Endothelial cell of umbilical vein (primary cell): ENCODE measurements at regions not wholly inside any gene's neighbourhood (a gene's known extent, or its start where the extent isn't known, plus 50 kb on each side); places are given as distances from the start of the nearest gene placed in this dataset.

Experiments
- CTCF ChIP-seq, 2 donors: IDR thresholded peaks; 1 replicate in 1 of 2; 2 replicates in 1 of 2; pipeline ENCODE4 v1.5.1; 2011; ENCODE audit warnings: low read length in 2 of 2, mild to moderate bottlenecking in 2 of 2, moderate library complexity in 2 of 2, control low read depth in 1 of 2, inconsistent platforms in 1 of 2, low read depth in 1 of 2; ENCODE audit not compliant: insufficient read depth in 1 of 2; ENCODE audit errors: extremely low read depth in 1 of 2
- EZH2 ChIP-seq: IDR thresholded peaks from 2 replicates; pipeline ENCODE4 v1.6.1; 2012; ENCODE audit warnings: borderline replicate concordance, low read depth, mild to moderate bottlenecking, moderate library complexity, low read length, inconsistent platforms; ENCODE audit not compliant: severe bottlenecking
- FOS ChIP-seq: IDR thresholded peaks from 2 replicates; pipeline ENCODE4 v1.6.1; 2011; ENCODE audit warnings: mild to moderate bottlenecking, low read length, moderate library complexity, borderline replicate concordance; ENCODE audit not compliant: insufficient read depth
- GATA2 ChIP-seq: IDR thresholded peaks from 2 replicates; pipeline ENCODE4 v1.7.0; 2011; ENCODE audit warnings: low read depth, mild to moderate bottlenecking, moderate library complexity, mixed read lengths, low read length; ENCODE audit not compliant: insufficient read length, insufficient read depth
- JUN ChIP-seq: IDR thresholded peaks from 2 replicates; pipeline ENCODE4 v1.6.1; 2011; ENCODE audit warnings: borderline replicate concordance, low read depth; ENCODE audit not compliant: insufficient read length, insufficient read depth
- MAX ChIP-seq: IDR thresholded peaks from 2 replicates; pipeline ENCODE4 v1.6.1; 2011; ENCODE audit not compliant: insufficient read depth, insufficient read length
- MYC ChIP-seq: IDR thresholded peaks from one replicate; pipeline ENCODE4 v1.6.1; 2011; ENCODE audit warnings: mild to moderate bottlenecking, low read depth, low read length
- POLR2A ChIP-seq: IDR thresholded peaks from 2 replicates; pipeline ENCODE4 v1.6.1; 2012; ENCODE audit warnings: low read depth, mild to moderate bottlenecking, control low read depth, low read length
- POLR2AphosphoS5 ChIP-seq: IDR thresholded peaks from 2 replicates; pipeline ENCODE4 v1.6.1; 2012; ENCODE audit warnings: low read depth, mild to moderate bottlenecking, control low read depth, low read length, moderate library complexity; ENCODE audit not compliant: insufficient read depth

- no peak for TF ChIP-seq CTCF (IDR thresholded peaks at IDR 0.05; ENCODE audit: extremely low read depth in 1 of 2, insufficient read depth in 1 of 2, low read depth in 1 of 2, low read length in 2 of 2)
- TF ChIP-seq POLR2AphosphoS5 = no peak
- no peak for TF ChIP-seq EZH2
- TF ChIP-seq POLR2A = no peak
- no peak for TF ChIP-seq GATA2
- no peak for TF ChIP-seq MAX
- no peak for TF ChIP-seq MYC
- no peak for TF ChIP-seq FOS
- TF ChIP-seq JUN = no peak
These were observed 602.9 kb downstream of the NPHP4 start for GRCh38 chr1:5389101-5389885.
